Retinal pigment epithelial cell (primary cell): ENCODE measurements at regions not wholly inside any gene's neighbourhood (a gene's known extent, or its start where the extent isn't known, plus 50 kb on each side); places are given as distances from the start of the nearest gene placed in this dataset.

ENCODE experiments used
- DNase-seq: peaks from one replicate; pipeline ENCODE4 v3.0.0-alpha.2; 2010; ENCODE audit warnings: low read depth
- H3K4me3 ChIP-seq: 2 replicates; pipeline ENCODE4 v1.5.1; 2011; ENCODE audit warnings: mild to moderate bottlenecking, low read length, control low read depth, moderate library complexity
- CTCF ChIP-seq: conservative IDR thresholded peaks from 2 replicates; pipeline ENCODE4 v1.5.1; 2011; ENCODE audit warnings: low read depth, low read length, control low read depth, inconsistent platforms

- no peak for DNase-seq
- no peak for TF ChIP-seq CTCF
- no peak overlapping the region for H3K4me3 ChIP-seq
Measured at GRCh38 chr21:32143241-32143939, 135.5 kb downstream of the MIS18A start.

DNA sequence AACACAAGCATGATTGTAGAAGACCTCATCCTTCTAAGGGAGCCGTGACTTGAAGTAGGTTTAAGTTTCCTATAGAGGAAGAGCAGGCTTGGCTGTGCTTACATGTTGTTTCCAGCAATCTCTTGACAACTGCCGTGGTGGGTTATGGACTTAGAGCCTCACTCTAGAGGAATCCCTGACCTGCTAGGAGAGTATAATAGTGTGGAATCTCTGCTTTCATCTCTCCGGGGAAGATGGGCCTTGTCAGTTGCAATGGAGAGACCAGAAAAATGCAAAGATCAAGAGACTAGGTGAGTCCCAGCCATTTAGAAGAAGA lies 137.6 kb downstream of the MIS18A start:
- H3K4me3 ChIP-seq = no peak overlapping the region
- DNase-seq = no peak
- TF ChIP-seq CTCF = no peak

DNA sequence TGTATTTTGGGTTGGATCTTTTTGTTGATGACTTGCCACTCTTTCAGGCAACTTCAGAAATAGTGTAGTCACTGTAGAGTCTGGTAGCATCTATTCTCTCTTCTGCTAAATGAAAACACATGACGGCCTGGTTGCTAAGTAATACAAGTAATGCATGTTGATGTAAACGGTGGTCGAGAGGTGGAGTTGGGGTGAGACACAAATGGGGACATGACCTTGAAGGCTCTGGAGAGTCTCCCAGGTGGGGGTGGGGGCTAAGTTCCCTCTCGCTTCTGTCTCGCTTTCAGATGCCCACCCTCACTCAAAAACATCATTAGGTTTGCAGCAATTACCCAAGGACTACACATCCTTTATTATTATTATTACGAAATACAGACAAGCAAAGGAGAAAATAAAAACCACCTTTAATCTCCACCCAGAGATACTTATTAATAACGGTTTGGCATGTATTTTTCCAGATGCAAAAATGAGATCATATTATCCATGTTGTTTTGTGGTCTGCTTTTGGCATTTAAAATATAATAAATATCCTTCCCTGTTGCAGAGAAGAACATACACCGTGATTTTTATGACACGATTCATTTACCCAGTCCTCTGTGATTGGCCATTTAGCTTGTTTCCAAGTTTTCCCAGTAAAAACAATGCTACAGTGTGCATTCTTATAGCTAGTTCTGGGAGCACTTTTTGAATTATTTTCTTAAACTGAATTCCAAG lies 138.1 kb downstream of the MIS18A start:
- H3K4me3 ChIP-seq = no peak overlapping the region
- no peak for DNase-seq
- TF ChIP-seq CTCF = no peak

- H3K4me3 ChIP-seq = no peak overlapping the region
- DNase-seq = no peak
- no peak for TF ChIP-seq CTCF
Measured at GRCh38 chr21:32140151-32140550, 138.7 kb downstream of the MIS18A start.

- DNase-seq = no peak
- no peak for TF ChIP-seq CTCF
- H3K4me3 ChIP-seq = no peak overlapping the region
Measured at GRCh38 chr21:32138658-32139057, 140.2 kb downstream of the MIS18A start.

DNA sequence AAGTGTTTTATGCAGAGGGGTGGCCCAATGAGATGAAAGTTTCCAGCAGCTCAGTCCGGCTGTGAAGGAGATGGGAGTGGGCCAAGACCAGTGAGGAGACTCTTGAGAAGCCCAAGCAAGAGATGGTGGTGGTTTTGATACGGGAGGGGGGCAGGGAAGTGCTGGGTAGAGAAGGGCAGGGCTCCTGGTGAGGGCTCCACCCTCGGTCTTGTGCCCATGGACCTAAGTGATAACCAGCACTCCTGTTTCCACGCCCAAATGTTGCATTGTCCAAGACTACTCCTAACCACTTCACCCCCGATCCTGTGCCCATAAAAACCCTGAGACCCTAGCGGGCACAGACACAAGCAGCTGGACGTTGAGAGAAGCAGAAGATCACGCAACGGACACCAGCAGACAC lies 140.9 kb downstream of the MIS18A start:
- TF ChIP-seq CTCF = no peak
- DNase-seq = no peak
- H3K4me3 ChIP-seq = no peak overlapping the region

GRCh38 chr21:32137266-32137665 lies 141.6 kb downstream of the MIS18A start:
- TF ChIP-seq CTCF = no peak
- DNase-seq = no peak
- no peak overlapping the region for H3K4me3 ChIP-seq
